Colonic mucosa (tissue), 4 donors: ENCODE measurements at regions not wholly inside any gene's neighbourhood (a gene's known extent, or its start where the extent isn't known, plus 50 kb on each side); places are given as distances from the start of the nearest gene placed in this dataset.
"Not testable (repeated sequence)": the region's sequence is repeated elsewhere in the genome, so short reads cannot be mapped to it uniquely, and the experiment has no call there.

Source experiments
- DNase-seq: peaks from one replicate; pipeline ENCODE4 v3.0.0-alpha.2; 2020
- H3K27ac ChIP-seq: fragments of 200-600 bp; one replicate; pipeline ENCODE4 v1.8.0; 2021
- H3K27me3 ChIP-seq: fragments of 200-600 bp; one replicate; pipeline ENCODE4 v1.8.0; 2021
- H3K36me3 ChIP-seq: fragments of 200-600 bp; one replicate; pipeline ENCODE4 v1.8.0; 2021
- H3K4me1 ChIP-seq: fragments of 200-600 bp; one replicate; pipeline ENCODE4 v1.8.0; 2021; ENCODE audit warnings: mild to moderate bottlenecking
- H3K4me3 ChIP-seq: fragments of 200-600 bp; one replicate; pipeline ENCODE4 v1.8.0; 2021
- H3K9ac ChIP-seq, 2 donors: one replicate each; pipeline ENCODE4 v1.7.0; 2013; ENCODE audit warnings: control low read depth in 2 of 2, low read depth in 2 of 2, low read length in 2 of 2
- H3K9me3 ChIP-seq: fragments of 200-600 bp; one replicate; pipeline ENCODE4 v1.8.0; 2021
- intact Hi-C: fragments of 100-400 bp; cut with DNase I; formaldehyde crosslinking; loops from one replicate; pipeline ENCODE4 v1.14.1; 2022
- TF ChIP-seq, protein P1 (sequence below): fragments of 200-600 bp; IDR thresholded peaks from one replicate; pipeline ENCODE4 v1.8.0; 2022; ENCODE audit warnings: antibody characterized with exemption, mild to moderate bottlenecking
- donor health status: healthy.
- donor health status: DM: no; HTN: no; CAD: no.
- donor health status: DM: no; HTN: no; CAD: no.

- no peaks in the 10 kb centered on the region for H3K4me1 ChIP-seq
- intact Hi-C loops: no loop called here
- H3K36me3 ChIP-seq: no peaks in the 10 kb centered on the region
- no peak for DNase-seq
- no peak overlapping the region for H3K9ac ChIP-seq
- H3K9me3 ChIP-seq: no peaks in the 10 kb centered on the region
- no peak overlapping the region for H3K27ac ChIP-seq
- TF ChIP-seq, protein P1, sequence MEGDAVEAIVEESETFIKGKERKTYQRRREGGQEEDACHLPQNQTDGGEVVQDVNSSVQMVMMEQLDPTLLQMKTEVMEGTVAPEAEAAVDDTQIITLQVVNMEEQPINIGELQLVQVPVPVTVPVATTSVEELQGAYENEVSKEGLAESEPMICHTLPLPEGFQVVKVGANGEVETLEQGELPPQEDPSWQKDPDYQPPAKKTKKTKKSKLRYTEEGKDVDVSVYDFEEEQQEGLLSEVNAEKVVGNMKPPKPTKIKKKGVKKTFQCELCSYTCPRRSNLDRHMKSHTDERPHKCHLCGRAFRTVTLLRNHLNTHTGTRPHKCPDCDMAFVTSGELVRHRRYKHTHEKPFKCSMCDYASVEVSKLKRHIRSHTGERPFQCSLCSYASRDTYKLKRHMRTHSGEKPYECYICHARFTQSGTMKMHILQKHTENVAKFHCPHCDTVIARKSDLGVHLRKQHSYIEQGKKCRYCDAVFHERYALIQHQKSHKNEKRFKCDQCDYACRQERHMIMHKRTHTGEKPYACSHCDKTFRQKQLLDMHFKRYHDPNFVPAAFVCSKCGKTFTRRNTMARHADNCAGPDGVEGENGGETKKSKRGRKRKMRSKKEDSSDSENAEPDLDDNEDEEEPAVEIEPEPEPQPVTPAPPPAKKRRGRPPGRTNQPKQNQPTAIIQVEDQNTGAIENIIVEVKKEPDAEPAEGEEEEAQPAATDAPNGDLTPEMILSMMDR: no peak
- no peak overlapping the region for H3K4me3 ChIP-seq
- no peaks in the 10 kb centered on the region for H3K27me3 ChIP-seq
Observed at GRCh38 chr5:154702477-154702876, 52.7 kb upstream of the LARP1 start.

- H3K36me3 ChIP-seq, H3K27ac ChIP-seq, intact Hi-C loops, H3K9ac ChIP-seq, DNase-seq, H3K4me1 ChIP-seq, H3K27me3 ChIP-seq, H3K9me3 ChIP-seq, H3K4me3 ChIP-seq: not testable (repeated sequence)
Observed at GRCh38 chr5:154701725-154702124, 53.5 kb upstream of the LARP1 start.

GRCh38 chr5:154701181-154701580 is 54.0 kb upstream of the LARP1 start:
- H3K4me1 ChIP-seq: no peaks in the 10 kb centered on the region
- TF ChIP-seq, protein P1: no peak
- no peak overlapping the region for H3K27ac ChIP-seq

GRCh38 chr5:154700289-154700928 is 54.8 kb upstream of the LARP1 start:
- H3K36me3 ChIP-seq, H3K9me3 ChIP-seq, H3K4me1 ChIP-seq, H3K27me3 ChIP-seq, DNase-seq, H3K9ac ChIP-seq, intact Hi-C loops, H3K27ac ChIP-seq, H3K4me3 ChIP-seq: not testable (repeated sequence)

More at GRCh38 chr5:154701181-154701580, 54.0 kb upstream of the LARP1 start:
- Histone ChIP-seq H3K36me3 (no peaks in the 10 kb centered on the region), H3K9ac (no peak overlapping the region), H3K9me3 (no peaks in the 10 kb centered on the region), H3K27me3 (no peaks in the 10 kb centered on the region), H3K4me3 (no peak overlapping the region)
- intact Hi-C loops: no loop called here
- DNase-seq: no peak

- no peak overlapping the region for H3K27ac ChIP-seq
- no peaks in the 10 kb centered on the region for H3K4me1 ChIP-seq
- intact Hi-C loops: no loop called here
- H3K9me3 ChIP-seq: no peaks in the 10 kb centered on the region
- H3K9ac ChIP-seq: no peak overlapping the region
- no peaks in the 10 kb centered on the region for H3K36me3 ChIP-seq
- no peak overlapping the region for H3K4me3 ChIP-seq
- H3K27me3 ChIP-seq: no peaks in the 10 kb centered on the region
- no peak for DNase-seq
- TF ChIP-seq, protein P1: no peak
Observed at GRCh38 chr5:154698763-154699162, 56.4 kb upstream of the LARP1 start.

DNA sequence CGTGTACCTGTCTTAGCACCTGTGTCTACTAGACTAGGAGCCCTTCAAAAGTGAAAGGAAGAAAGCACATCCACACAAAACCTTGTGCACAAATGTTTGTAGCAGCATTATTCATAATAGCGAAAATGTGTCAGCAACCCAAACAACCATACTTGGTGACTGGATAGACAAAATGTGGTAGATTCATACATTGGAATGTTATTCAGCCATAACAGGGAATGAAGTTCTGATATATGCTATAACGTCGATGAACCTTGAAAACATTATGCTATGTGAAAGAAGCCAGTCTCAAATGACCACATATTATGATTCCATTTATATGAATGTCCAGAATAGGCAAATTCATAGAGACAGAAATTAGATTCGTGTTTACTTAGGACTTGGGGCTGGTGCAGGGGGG is 57.8 kb upstream of the LARP1 start:
- H3K9me3 ChIP-seq: no peaks in the 10 kb centered on the region
- H3K9ac ChIP-seq: no peak overlapping the region
- no peaks in the 10 kb centered on the region for H3K27me3 ChIP-seq
- intact Hi-C loops: no loop called here
- DNase-seq: no peak
- TF ChIP-seq, protein P1: no peak
- H3K27ac ChIP-seq: no peak overlapping the region
- no peaks in the 10 kb centered on the region for H3K36me3 ChIP-seq
- H3K4me1 ChIP-seq: no peaks in the 10 kb centered on the region
- no peak overlapping the region for H3K4me3 ChIP-seq
